ENCODE measurements at regions not wholly inside any gene's neighbourhood (a gene's known extent, or its start where the extent isn't known, plus 50 kb on each side); places are given as distances from the start of the nearest gene placed in this dataset.

- no peak overlapping the region for H3K4me3 ChIP-seq (ENCODE audit: low read depth, low read length)
- DNase-seq (ENCODE audit: low read depth): no peak
- TF ChIP-seq MYC (IDR thresholded peaks at IDR 0.05; ENCODE audit: low read depth, low read length): no peak
- TF ChIP-seq POLR2A (IDR thresholded peaks at IDR 0.05; ENCODE audit: extremely low read depth, insufficient read length): no peak
- no peak for TF ChIP-seq MAX (IDR thresholded peaks at IDR 0.05; ENCODE audit: low read depth, low read length)
- no peak for TF ChIP-seq CTCF (IDR thresholded peaks at IDR 0.05; ENCODE audit: low read depth, low read length)
Observed at GRCh38 chr6:40022867-40023266, 88.6 kb upstream of the MOCS1 start.

- TF ChIP-seq POLR2A (IDR thresholded peaks at IDR 0.05; ENCODE audit: extremely low read depth, insufficient read length) (no peak), CTCF (IDR thresholded peaks at IDR 0.05; ENCODE audit: low read depth, low read length) (no peak), MAX (IDR thresholded peaks at IDR 0.05; ENCODE audit: low read depth, low read length) (no peak), MYC (IDR thresholded peaks at IDR 0.05; ENCODE audit: low read depth, low read length) (no peak)
- H3K4me3 ChIP-seq (ENCODE audit: low read depth, low read length): no peak overlapping the region
- no peak for DNase-seq (ENCODE audit: low read depth)
Observed at GRCh38 chr6:40020166-40020565, 85.9 kb upstream of the MOCS1 start.

- H3K4me3 ChIP-seq (ENCODE audit: low read depth, low read length): no peak overlapping the region
- no peak for DNase-seq (ENCODE audit: low read depth)
- no peak for TF ChIP-seq CTCF (IDR thresholded peaks at IDR 0.05; ENCODE audit: low read depth, low read length)
- TF ChIP-seq MAX (IDR thresholded peaks at IDR 0.05; ENCODE audit: low read depth, low read length): no peak
- TF ChIP-seq MYC (IDR thresholded peaks at IDR 0.05; ENCODE audit: low read depth, low read length): no peak
- no peak for TF ChIP-seq POLR2A (IDR thresholded peaks at IDR 0.05; ENCODE audit: extremely low read depth, insufficient read length)
Observed at GRCh38 chr6:40015530-40015929, 81.3 kb upstream of the MOCS1 start.

GRCh38 chr6:40011844-40012243, 77.6 kb upstream of the MOCS1 start:
- no peak overlapping the region for H3K4me3 ChIP-seq (ENCODE audit: low read depth, low read length)
- no peak for DNase-seq (ENCODE audit: low read depth)
- TF ChIP-seq CTCF (IDR thresholded peaks at IDR 0.05; ENCODE audit: low read depth, low read length): no peak
- TF ChIP-seq POLR2A (IDR thresholded peaks at IDR 0.05; ENCODE audit: extremely low read depth, insufficient read length): no peak

GRCh38 chr6:40000964-40001515, 66.8 kb upstream of the MOCS1 start:
- TF ChIP-seq MYC (IDR thresholded peaks at IDR 0.05; ENCODE audit: low read depth, low read length): no peak
- no peak for TF ChIP-seq POLR2A (IDR thresholded peaks at IDR 0.05; ENCODE audit: extremely low read depth, insufficient read length)
- TF ChIP-seq CTCF (IDR thresholded peaks at IDR 0.05; ENCODE audit: low read depth, low read length): no peak
- TF ChIP-seq MAX (IDR thresholded peaks at IDR 0.05; ENCODE audit: low read depth, low read length): no peak
- DNase-seq (ENCODE audit: low read depth): no peak
- H3K4me3 ChIP-seq (ENCODE audit: low read depth, low read length): no peak overlapping the region

Measured in NB4 (cell line).